ENCODE measurements at regions not wholly inside any gene's neighbourhood (a gene's known extent, or its start where the extent isn't known, plus 50 kb on each side); places are given as distances from the start of the nearest gene placed in this dataset.

DNA sequence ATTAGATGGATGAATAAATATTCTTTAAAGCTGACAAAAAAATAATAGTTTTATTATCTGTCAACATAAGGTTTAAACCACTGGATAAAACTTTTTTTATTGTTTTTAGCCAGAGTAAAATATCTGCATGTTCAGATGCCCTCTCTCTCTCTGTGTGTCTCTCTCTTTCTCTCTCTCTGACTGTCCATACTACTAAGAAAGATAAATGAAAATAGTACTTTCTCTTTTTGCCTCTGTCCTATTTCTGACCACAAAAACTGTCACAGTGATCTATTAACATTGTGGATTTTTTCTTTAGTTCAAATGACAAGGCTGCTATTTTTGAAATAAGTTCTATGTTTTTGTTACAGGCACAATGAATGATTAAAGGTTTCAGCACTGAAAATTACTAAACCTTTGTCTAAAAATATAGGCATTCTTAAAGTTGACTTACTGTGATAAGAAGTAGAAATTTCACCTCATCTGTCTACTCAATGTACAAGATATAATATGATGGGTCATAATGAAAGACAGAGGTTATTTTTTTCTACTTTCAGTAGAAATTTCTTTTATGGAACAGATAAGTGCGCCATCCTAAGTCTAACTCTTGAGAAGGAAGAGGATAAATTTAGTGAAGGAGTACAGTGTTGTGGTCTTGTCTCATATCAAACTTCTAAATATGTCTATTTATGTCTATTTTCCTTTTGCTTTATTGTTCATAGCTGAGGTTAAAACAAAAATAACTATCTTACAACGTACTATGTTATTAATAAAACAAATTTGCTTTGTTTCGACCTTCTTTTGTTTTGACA, 341.9 kb upstream of the EYS start:
- TF ChIP-seq, protein P1, sequence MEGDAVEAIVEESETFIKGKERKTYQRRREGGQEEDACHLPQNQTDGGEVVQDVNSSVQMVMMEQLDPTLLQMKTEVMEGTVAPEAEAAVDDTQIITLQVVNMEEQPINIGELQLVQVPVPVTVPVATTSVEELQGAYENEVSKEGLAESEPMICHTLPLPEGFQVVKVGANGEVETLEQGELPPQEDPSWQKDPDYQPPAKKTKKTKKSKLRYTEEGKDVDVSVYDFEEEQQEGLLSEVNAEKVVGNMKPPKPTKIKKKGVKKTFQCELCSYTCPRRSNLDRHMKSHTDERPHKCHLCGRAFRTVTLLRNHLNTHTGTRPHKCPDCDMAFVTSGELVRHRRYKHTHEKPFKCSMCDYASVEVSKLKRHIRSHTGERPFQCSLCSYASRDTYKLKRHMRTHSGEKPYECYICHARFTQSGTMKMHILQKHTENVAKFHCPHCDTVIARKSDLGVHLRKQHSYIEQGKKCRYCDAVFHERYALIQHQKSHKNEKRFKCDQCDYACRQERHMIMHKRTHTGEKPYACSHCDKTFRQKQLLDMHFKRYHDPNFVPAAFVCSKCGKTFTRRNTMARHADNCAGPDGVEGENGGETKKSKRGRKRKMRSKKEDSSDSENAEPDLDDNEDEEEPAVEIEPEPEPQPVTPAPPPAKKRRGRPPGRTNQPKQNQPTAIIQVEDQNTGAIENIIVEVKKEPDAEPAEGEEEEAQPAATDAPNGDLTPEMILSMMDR (IDR thresholded peaks at IDR 0.05; ENCODE audit: low read depth, low read length): no peak
- no peak overlapping the region for H3K4me3 ChIP-seq (ENCODE audit: low read depth, low read length)
- no peak for DNase-seq (ENCODE audit: low read depth, low spot score)
- in situ Hi-C loops (cut with HindIII; ENCODE audit: low sequenced_read_pairs): no loop called here

DNA sequence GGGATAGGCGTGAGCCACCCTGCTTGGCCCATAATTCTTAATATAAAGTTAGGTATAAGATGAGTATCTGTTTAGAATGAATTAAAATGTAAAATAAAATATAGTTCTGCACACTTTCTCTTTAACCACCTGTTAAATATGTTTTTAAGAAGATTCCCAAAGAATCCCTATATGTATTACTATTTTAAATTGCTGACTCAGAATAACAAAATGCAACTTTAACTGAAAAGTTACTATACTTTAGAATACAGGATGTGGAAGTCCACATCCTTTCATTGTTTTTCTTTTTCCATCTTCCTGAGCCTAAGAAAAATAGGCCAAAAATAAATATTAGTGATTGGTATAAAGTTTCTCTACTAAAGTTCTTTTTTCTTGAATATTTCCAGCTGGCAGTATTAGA, 325.6 kb upstream of the EYS start:
- in situ Hi-C loops (cut with HindIII; ENCODE audit: low sequenced_read_pairs): no loop called here
- no peak overlapping the region for H3K4me3 ChIP-seq (ENCODE audit: low read depth, low read length)
- TF ChIP-seq, protein P1 (IDR thresholded peaks at IDR 0.05; ENCODE audit: low read depth, low read length): no peak
- no peak for DNase-seq (ENCODE audit: low read depth, low spot score)

DNA sequence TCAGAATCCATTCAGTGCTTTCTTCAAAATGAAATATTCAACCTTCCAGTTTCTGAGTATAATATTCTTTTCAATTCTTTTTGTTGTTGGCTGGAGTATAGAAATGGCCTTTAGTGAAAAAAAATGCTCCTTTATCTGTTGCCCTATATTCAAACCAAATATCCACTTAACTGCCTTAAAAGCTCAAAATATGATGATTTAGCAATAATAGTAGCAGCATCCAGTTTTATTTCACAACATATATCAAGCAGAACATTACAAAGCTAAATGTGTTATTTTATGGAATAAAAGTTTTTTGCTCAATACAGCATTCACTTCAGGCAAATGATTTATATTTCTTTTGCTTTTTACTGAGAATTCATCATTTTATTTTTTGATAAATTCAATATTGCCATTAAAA, 322.4 kb upstream of the EYS start:
- in situ Hi-C loops (cut with HindIII; ENCODE audit: low sequenced_read_pairs): no loop called here
- no peak for DNase-seq (ENCODE audit: low read depth, low spot score)
- TF ChIP-seq, protein P1 (IDR thresholded peaks at IDR 0.05; ENCODE audit: low read depth, low read length): no peak
- H3K4me3 ChIP-seq (ENCODE audit: low read depth, low read length): no peak overlapping the region

DNA sequence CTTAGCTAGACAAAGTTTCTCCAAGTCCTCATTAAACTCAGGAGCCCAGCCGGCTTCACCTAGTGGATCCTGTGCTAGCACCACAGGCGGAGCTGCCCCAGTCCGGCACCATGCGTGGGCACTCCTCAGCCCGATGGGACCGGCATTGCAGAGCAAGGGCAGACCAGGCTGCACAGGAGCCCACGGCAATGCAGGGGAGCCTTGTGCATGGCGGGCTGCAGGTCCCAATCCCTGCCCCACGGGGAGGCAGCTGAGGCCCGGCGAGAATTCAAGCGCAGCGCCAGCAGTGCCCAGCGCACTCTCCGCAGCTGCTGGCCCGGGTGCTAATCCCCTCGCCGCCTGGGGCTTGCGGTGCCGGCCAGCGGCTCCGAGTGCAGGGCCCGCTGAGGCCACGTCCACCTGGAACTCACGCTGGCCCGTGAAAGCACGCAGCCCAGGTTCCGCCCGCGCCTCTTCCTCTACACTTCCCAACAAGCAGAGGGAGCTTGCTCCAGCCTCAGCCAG, 292.3 kb upstream of the EYS start:
- TF ChIP-seq, protein P1 (IDR thresholded peaks at IDR 0.05; ENCODE audit: low read depth, low read length): no peak
- H3K4me3 ChIP-seq (ENCODE audit: low read depth, low read length): no peak overlapping the region
- in situ Hi-C loops (cut with HindIII; ENCODE audit: low sequenced_read_pairs): no loop called here
- DNase-seq (ENCODE audit: low read depth, low spot score): no peak

DNA sequence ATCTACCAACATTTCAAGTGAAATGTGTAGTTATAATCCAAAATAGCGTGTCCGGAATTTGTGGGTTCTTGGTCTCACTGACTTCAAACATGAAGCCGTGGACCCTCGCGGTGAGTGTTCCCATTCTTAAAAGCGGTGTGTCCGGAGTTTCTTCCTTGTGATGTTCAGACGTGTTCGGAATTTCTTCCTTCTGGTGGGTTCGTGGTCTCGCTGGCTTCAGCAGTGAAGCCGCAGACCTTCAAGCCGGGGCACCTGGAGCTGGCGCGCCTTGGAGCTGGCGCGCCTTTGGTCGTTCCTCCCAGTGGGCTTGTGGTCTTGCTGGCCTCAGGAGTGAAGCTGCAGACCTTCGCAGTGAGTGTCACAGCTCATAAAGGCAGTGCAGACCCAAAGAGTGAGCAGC, 291.5 kb upstream of the EYS start:
- in situ Hi-C loops (cut with HindIII; ENCODE audit: low sequenced_read_pairs): no loop called here
- TF ChIP-seq, protein P1 (IDR thresholded peaks at IDR 0.05; ENCODE audit: low read depth, low read length): no peak

DNA sequence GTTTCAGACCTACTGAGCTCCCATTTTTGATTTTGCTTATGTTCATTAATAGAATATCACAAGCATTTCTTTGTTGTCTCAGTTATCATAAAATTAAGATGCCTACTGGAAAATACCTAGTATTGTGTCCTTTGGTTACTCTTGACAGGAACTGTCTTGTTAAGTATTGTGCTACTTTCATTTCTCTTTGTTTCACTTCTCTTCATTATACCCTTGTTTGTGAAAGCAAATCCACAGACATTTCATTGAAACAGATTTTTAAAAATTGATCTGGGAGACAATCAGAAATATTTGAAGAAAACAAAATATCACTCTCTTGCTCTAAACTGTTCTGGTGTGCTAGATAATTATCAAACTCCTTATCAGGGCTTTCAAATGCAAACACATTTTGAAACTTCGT, 290.5 kb upstream of the EYS start:
- DNase-seq (ENCODE audit: low read depth, low spot score): no peak
- TF ChIP-seq, protein P1 (IDR thresholded peaks at IDR 0.05; ENCODE audit: low read depth, low read length): no peak
- H3K4me3 ChIP-seq (ENCODE audit: low read depth, low read length): no peak overlapping the region
- in situ Hi-C loops (cut with HindIII; ENCODE audit: low sequenced_read_pairs): no loop called here

More for the DNA sequence above, 291.5 kb upstream of the EYS start:
- no peak overlapping the region for H3K4me3 ChIP-seq (ENCODE audit: low read depth, low read length)
- no peak for DNase-seq (ENCODE audit: low read depth, low spot score)

Data from astrocyte of the spinal cord (primary cell).